GM10266 (cell line): ENCODE measurements at regions not wholly inside any gene's neighbourhood (a gene's known extent, or its start where the extent isn't known, plus 50 kb on each side); places are given as distances from the start of the nearest gene placed in this dataset.

ENCODE experiments used
- DNase-seq: peaks from one replicate; pipeline ENCODE4 v3.0.0; 2012; ENCODE audit errors: extremely low spot score
- TF ChIP-seq, protein P1 (sequence below): IDR thresholded peaks from 2 replicates; pipeline ENCODE4 v1.5.1; 2012; ENCODE audit warnings: mild to moderate bottlenecking, low read depth; ENCODE audit not compliant: control insufficient read depth, insufficient read depth; ENCODE audit errors: missing control alignments

DNA sequence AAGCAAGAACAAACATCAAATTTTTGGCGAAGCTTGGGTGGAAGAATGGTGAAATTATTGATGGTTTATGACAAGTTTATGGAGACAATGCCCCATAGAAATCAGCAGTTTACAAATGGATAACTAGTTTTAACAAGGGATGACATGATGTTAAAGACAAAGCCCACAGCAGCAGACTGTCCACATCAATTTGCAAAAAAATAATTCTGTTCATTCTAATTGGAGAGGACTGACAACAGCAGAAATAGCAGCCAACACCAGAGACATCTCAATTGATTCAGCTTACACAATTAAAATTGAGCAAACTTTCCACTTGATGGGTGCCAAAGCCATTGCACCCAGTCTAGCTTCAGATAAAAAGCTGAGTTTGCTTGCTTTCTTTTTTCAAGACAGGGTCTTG is 82.7 kb upstream of the STK32A start:
- DNase-seq: no peak
- TF ChIP-seq, protein P1, sequence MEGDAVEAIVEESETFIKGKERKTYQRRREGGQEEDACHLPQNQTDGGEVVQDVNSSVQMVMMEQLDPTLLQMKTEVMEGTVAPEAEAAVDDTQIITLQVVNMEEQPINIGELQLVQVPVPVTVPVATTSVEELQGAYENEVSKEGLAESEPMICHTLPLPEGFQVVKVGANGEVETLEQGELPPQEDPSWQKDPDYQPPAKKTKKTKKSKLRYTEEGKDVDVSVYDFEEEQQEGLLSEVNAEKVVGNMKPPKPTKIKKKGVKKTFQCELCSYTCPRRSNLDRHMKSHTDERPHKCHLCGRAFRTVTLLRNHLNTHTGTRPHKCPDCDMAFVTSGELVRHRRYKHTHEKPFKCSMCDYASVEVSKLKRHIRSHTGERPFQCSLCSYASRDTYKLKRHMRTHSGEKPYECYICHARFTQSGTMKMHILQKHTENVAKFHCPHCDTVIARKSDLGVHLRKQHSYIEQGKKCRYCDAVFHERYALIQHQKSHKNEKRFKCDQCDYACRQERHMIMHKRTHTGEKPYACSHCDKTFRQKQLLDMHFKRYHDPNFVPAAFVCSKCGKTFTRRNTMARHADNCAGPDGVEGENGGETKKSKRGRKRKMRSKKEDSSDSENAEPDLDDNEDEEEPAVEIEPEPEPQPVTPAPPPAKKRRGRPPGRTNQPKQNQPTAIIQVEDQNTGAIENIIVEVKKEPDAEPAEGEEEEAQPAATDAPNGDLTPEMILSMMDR: no peak

DNA sequence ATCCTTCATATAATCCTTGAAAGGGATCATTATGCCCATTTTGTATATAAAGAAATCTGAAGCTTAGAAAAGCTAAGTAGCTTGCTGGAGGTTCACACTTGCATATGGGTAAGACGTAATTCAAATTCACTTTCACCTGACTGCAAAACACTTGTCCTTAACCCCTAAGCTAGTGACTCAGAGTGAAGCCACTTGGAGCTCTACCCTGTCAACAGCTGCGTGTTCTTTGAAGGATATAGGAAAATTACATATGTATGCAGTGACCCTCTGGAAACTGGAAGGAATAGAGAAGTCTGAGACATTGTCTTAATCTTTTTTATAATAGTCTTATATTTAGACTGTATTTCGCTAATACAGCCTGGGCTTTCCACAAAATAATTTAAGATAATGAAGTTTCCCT is 80.0 kb upstream of the STK32A start:
- TF ChIP-seq, protein P1: no peak
- no peak for DNase-seq

DNA sequence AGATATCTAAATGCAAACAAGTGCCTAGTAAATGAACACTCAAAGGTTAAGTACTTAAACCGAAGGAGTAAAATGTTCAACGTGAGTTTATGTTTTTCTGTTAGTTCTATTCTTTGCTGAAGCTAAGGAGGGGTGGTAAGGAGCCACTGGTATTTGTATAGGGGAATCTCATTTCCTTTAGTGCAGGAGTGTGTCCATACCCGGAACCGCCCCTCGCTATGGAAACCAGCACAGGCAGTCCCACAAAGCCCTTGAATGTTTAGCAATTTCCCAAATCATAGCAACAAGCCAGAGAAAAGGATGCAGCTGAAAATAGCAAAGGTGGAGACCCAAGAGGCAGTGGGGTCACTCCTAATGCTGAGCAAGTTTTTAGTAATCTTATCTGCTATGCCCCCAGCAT is 78.8 kb upstream of the STK32A start:
- no peak for DNase-seq
- TF ChIP-seq, protein P1: no peak

DNA sequence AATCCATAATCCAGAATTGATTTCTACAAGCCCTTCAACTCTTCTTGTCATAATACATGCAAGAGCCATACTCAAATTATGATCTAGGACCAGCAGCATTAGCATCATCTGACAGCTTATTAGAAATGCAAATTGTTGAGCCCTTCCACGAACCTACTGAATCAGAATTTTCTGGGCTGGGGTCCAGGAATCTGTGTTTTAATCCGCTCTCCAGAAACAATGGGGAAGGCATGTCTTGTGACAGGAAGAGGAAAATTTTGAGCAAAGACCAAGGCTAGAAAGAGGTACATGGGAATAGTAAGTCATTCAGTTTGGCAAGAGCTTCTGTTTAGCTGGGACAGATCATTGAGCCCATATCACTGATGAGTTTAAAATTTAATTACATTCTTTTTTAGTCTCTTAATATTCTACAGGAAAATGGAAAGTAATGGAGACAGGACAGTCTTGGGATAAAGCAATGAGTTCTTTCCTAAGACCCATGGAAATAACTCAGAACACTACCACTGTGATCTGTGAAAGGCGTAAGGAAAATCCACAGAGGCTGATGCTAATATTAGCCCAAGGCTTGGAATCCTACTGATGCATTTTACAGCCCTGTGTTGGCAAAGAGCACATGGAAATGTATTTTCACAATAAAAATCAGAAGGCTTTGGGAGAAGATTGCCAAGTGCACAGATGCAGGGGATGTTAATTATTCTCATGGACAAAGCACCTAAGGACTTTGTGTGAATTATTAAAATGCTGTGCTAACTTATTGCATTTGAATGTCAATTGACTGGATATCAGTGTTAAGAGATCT is 73.7 kb upstream of the STK32A start:
- TF ChIP-seq, protein P1: no peak
- no peak for DNase-seq

DNA sequence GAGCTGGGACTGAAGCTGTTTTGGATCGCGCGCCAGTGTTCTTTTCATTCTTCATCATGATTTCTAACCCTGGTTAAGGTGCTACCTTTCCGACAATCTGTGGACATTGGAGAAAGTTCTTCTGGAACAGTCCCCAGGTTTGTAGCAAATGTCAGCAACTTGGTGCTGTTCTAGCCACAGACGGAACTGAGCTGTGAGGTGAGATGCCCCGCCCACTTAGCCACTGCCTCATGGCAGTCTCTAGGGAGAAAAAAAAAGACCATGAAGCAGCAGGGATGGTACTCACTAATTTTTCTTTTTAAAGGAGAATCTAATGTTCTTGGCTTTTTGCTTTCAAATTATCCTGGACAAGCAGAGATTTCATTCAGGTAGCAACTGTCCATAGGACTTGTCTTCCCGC is 72.1 kb upstream of the STK32A start:
- no peak for DNase-seq
- TF ChIP-seq, protein P1: no peak

DNA sequence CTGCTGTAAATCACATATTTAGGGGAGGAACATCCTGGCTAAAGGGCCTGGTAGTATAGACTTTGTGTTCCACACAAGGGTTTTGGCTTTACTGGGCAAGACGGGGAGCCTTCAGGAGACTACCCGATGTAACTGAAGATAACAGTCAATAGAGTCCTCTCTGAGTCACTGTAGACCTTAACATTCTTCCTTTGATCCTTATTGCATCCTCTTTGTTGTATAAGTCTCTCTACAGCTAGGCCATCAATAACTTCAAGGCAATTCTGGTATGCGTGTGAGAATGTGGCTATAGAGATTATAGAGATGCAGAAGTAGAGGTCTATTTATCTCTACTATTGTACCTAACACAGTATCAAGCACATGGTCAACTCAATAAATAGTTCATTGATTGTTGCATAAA is 67.3 kb upstream of the STK32A start:
- TF ChIP-seq, protein P1: no peak
- no peak for DNase-seq

DNA sequence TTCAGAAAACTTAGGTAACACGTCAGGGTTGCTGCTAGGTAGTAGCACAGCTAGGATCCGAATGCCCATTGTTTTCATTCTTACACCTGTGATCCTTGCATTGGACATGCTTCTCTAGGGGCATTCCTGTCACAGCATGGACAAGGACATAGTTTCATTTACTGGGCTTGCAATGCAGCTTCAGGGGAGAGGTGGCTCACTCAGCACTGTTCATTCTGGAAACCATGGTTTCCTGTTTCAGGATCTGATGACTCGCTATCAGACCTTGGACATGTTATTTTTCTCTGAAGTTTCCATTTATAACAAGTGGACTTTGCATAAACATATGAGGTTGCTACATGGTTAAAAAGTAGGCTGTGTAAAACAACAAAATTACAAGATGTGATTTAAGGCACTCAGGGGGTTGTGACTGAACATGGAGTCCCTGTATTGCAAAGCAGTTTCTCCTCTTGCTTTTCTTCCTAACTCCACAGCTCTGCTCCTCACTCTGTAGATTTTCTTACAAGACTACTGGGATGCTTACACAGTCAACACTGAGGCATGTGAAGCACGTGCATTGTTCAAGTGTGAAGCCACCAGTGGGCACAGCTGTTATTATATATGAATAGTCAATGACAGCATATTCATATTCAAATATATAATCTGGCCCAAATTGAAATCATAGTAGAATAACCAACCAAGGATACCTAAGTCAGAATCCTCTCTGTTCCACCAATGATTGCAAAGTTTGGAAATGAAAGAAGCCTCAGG is 66.1 kb upstream of the STK32A start:
- TF ChIP-seq, protein P1: no peak
- DNase-seq: no peak
